ENCODE measurements at regions not wholly inside any gene's neighbourhood (a gene's known extent, or its start where the extent isn't known, plus 50 kb on each side); places are given as distances from the start of the nearest gene placed in this dataset.
"Not testable (repeated sequence)": the region's sequence is repeated elsewhere in the genome, so short reads cannot be mapped to it uniquely, and the experiment has no call there.

DNA sequence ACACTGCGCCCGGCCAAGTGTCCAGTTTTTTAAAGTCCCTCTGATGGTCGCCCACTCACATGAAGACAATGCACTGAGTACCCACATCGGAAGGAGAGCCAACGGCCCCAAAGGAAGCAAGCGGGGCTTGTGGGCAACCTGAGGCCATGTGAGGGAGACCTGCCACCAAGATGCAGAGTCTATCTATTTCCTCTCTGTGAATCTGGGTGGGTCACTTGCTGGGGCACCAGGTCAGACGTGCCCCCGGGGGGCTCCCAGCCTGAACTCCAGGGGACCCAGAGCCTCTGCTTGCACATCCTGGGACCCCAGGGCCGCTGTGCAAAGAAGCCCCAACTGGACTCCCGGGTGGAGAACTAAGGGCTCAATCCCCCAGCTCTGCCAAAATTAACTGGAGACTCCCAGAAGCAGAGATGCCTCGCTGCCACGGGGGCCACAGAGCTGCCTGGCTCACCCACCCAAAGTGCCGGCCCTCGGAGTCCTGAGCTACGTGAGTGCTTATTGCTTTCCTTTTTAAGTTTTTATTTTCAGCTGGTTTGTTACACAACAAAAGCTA lies 106.4 kb downstream of the BRD1 start:
- DNase-seq, result no peak

- DNase-seq, result no peak
These were observed 107.3 kb downstream of the BRD1 start for GRCh38 chr22:49720279-49720959.

- no peak for DNase-seq
These were observed 108.6 kb downstream of the BRD1 start for GRCh38 chr22:49719046-49719445.

GRCh38 chr22:49718396-49718795 lies 109.3 kb downstream of the BRD1 start:
- no peak for DNase-seq

DNA sequence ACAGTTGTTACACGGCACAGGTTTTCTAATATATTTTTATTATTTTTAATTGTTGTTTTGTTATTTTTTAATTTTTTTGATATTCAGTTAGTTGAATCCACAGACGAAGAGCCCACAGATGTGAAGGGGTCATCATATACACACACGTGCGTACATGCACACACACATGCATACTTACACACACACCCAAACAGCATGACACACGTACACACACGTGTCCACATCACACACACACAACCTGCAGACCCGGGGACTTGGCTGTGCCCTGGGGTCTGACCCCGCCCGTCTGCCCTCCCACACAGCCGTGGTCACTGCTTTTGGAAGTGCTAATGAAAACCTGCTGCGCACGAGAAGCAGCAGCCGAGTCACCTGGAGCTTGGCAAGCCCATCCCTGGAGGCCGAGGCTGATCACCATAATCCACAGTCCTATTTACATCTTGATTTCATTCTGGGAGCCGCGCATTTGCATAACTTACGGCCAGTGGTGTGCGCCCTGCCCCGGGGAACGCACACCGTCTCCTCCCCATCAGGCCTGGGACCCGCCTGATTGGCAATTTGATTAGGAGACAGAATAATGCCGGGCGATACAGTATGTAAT lies 110.3 kb downstream of the BRD1 start:
- no peak for DNase-seq

DNA sequence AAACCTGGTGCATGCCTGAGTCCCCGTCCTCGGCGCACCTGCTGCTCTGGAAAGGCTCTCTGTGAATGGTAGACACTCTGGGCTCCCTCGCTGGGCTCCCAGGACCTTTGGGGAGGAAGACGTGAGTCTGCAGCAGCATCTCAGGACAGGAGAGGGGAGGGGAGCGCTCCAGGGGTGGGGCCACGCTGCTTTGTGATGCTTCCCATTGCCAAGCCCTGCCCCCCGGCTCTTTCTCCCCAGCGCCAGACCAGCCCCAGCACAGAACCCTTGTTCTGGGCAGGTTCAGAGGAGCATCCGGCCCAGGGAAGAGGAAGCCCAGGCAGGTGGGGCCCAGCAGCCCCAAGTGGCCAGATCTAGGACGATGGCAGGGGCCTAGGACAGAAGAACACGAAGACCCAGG lies 111.2 kb downstream of the BRD1 start:
- no peak for DNase-seq

DNA sequence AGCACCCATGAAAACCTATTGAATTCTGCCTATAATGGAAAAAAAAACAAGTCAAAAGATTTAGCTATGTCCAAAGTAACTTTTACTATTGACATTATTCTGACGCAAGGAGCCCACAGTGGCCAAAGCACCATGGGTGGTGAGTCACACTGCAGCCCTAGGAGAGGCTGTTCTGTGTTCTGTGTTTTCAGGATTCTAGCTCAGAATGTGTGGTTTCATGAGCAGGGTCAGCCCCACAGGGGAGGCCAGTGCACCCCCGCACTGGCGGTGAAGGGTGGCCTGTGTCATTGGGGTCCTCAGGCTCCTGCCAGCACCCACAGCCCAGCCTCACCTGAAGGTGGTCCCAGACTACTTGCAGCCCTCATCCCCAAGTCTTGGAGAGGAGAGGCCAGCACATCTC lies 112.2 kb downstream of the BRD1 start:
- no peak for DNase-seq

DNA sequence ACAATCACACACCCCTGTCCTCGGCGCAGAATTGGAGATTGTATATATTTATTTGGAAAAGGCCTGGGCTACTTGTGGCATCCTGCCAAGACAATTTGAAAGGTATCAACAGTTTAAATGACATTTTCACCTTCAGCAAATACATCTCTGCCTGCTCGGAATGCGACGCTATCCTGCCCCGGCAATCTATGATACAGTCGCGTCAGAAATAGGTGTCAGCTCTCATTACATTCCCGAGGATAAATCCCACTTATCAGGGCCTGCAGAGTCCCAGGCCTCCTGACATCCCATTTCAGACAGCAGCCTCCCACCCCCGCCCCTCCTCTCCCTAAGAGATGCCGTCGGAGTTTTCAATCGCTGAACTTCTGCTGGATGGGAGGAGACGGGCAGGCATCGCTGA lies 114.7 kb downstream of the BRD1 start:
- DNase-seq, result no peak

DNA sequence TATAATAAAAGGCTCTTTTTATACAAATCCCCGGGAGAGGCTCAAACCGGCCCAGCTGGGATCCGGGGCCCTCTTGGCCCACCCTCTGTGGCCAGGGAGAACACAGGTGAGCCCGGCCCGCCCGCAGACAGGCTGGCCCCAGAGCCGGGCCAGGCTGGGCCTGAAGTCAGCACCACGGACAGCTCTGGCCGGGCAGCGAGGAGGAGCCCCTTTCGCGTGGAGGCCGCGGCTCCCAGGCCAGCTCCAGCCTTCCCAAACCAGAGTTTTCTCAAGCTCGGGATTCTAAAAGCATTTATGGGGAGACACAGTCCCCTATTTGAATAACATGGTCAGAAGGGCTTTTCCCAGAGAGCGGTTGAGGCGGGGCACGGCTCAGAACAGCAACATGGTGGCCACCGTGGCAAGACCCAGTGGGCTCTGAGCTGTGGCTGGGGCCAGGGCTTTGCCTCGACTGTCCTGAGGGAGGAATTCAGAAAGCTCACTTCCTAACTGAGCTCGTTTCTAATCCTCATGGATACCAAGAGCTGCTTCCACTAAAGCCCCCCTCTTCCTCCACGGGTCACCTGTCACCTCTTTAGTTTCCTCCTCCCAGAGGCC lies 115.4 kb downstream of the BRD1 start:
- peak; percentile 30 for DNase-seq

DNA sequence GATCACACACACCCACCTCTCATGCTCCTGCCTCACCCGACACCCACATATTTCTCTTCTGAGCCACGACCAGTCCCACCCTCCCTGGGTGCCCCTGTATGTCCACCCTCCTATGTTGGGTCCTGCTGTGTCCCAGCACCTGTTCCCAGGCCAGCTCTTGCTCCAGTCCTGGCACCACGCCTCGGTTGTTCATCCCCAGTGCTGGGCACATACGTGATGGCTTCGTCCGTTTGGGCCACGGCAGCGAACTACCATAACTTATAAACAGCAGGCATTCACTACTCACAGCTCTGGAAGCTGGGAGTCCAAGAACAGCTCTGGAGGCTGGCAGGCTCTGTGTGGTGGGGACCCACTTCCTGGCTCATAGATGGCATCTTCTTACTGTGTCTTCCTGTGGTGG lies 116.9 kb downstream of the BRD1 start:
- no peak for DNase-seq

- DNase-seq, result no peak
These were observed 118.2 kb downstream of the BRD1 start for GRCh38 chr22:49709464-49709863.

- DNase-seq, result no peak
These were observed 121.7 kb downstream of the BRD1 start for GRCh38 chr22:49705972-49706352.

DNA sequence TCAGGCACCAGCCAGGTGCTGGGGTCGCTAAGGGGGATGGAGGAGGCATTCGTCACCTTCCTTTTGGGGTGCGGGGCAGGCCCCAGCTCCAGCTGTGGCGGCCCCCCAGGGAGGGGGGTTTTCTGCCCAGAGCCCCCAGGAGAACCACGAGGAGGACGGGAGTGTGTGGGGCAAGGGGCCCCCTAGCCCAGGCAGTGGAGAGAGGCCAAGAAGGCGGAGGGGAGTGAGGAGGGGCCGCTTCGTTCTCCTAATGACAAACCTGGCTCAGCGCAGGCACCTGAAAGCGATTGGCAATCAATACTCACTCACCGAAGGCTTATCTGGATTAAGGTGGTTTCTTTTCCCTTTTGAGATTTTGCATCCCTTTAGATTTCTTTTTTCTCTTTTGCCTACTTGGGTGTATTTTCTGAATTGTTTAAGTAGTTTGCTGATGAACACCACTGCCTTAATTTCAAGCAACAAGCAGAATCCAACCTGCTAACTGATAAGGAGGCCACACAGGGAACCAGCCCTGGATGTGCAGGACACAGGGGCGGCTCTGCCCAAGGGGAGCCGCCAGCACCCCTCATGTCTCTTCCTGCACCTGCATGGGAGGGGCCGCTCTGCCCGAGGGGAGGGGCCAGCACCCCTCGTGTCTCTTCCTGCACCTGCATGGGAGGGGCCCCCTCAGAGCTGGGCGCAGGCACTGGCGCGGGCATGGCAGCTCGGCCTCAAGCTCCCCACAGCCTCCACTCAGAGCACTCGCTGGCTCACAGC lies 122.3 kb downstream of the BRD1 start:
- DNase-seq, result no peak

DNA sequence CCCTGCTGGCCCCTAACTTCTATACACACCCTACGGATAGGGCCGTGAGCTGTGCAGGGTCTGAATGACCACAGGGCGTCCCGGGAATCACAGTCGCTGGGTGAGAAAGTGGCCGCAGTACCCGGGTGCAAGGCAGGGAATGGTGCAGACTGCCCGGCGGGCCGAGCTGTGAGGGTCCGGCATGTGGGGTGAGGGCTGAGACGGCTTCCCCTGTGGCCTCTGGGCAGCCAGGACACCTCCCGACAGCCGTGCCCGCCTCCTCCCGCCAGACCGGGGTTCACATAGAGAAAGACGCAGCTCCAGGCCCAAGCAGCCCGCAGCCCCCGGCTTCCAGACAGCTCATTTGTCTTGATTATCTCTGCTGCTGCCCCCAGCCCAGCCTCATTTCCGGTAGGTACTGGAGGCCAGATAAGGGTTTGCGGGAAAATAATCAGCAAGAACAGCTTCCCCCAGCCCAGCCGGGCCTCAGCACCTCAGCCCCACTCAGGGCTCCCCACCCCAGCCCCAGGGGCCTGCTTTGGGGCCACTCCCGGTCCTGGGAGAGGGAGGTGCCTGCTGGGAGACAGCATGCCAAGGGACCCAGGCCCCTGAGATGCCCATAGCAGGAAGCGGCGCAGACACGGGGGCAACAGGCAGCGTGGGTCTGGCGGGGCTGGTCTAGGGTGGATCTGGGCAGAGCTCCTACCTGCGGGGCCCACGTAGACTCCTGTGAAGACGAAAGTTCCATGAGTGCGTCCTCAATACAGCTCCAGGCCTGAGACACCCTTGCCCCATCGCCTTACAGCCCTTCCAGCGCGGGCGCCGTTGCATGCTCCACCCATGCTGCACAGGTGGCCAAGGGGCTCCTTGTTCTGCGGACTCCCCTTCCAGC lies 123.1 kb downstream of the BRD1 start:
- no peak for DNase-seq

GRCh38 chr22:49703990-49704344 lies 123.7 kb downstream of the BRD1 start:
- no peak for DNase-seq

- DNase-seq, result no peak
These were observed 124.2 kb downstream of the BRD1 start for GRCh38 chr22:49703505-49703904.

GRCh38 chr22:49702068-49702397 lies 125.6 kb downstream of the BRD1 start:
- DNase-seq, result no peak

- peak; percentile 16 for DNase-seq
These were observed 126.1 kb downstream of the BRD1 start for GRCh38 chr22:49701380-49702067.

DNA sequence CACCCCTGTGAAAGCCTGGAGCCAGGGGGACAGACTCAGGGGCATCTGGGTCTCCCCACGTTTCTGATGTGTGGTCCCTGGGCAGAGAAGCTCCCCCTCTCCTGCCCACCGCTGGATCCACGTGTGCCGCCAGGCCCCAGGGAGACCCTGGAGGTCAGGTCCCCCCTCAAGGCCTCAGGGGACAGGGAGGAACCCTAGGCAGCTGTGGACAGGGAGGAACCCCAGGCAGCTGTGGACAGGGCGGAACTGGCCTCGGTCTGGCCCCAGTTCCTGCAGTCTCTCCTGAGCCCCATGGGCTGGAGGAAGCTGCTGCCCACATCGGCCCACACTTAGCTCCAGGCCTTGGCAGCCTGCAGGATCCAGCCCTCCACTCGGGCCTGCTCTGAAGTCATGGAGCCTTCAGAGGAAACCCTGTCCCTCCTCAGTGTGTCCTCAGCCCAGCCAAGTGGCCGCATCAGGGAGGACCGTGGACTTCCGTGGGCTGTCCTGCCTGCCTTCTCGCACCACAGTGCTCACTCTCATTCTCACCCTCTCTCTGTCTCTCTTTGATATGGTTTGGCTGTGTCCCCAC lies 127.7 kb downstream of the BRD1 start:
- no peak for DNase-seq

GRCh38 chr22:49699476-49699875 lies 128.2 kb downstream of the BRD1 start:
- no peak for DNase-seq

DNA sequence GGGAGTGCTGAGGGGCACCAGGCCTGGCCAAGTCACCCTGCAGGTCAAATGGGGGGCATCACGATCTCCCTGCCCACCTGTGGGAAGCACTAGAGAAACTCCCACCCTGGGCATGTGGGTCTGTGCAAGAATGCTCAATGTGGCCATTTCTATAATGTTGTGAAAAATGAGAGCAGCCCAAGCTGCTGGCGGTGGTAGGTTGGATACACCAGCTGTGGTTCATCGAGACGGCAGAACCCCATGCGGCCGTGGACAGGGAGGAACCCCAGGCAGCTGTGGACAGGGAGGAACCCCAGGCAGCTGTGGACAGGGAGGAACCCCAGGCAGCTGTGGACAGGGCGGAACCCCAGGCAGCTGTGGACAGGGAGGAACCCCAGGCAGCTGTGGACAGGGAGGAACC lies 129.1 kb downstream of the BRD1 start:
- DNase-seq, result not testable (repeated sequence)

DNA sequence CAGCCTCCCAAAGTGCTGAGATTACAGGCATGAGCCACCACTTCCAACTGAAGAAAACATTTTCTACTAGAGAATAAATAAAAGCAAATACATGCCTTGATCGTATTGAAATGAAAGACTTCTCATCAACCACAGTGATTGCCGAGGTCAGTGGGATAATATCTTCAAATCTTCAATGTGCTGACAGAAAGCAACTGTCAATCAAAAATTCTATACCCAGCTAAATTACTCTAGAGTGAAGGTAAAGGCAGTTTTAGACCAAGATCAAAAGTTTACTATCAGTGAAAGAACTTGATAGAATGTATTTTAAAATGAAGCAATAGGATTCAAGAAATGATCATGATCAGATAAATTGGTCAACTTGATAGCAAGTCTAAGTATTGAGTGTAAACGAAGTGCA lies 130.6 kb downstream of the BRD1 start:
- no peak for DNase-seq

All from dermis blood vessel endothelial cell (primary cell).